ENCODE measurements at regions not wholly inside any gene's neighbourhood (a gene's known extent, or its start where the extent isn't known, plus 50 kb on each side); places are given as distances from the start of the nearest gene placed in this dataset.

- dilution Hi-C loops (cut with MboI; ENCODE audit: extremely low pct_ligation_motif_present, low sequenced_read_pairs): no loop called here
- TF ChIP-seq EZH2 (IDR thresholded peaks at IDR 0.05; ENCODE audit: low read length): no peak
- no peak for TF ChIP-seq CTCF (optimal IDR thresholded peaks at IDR 0.05 in 1 of 3, IDR thresholded peaks at IDR 0.05 in 1 of 3, conservative IDR thresholded peaks at IDR 0.05 in 1 of 3; ENCODE audit: extremely low read depth in 1 of 3, insufficient read depth in 2 of 3, low read length in 3 of 3)
- Histone ChIP-seq H3K79me2 (ENCODE audit: control insufficient read depth, insufficient read depth, low read length) (no peaks in the 10 kb centered on the region), H3K36me3 (ENCODE audit: control insufficient read depth in 2 of 2, extremely low read depth in 1 of 2, insufficient read depth in 2 of 2, low read length in 2 of 2) (no peaks in the 10 kb centered on the region), H3K9me1 (ENCODE audit: control insufficient read depth, extremely low read depth, insufficient read depth, low read length) (no peaks in the 10 kb centered on the region), H3K9me3 (ENCODE audit: control insufficient read depth, low read depth, low read length) (no peaks in the 10 kb centered on the region), H4K20me1 (ENCODE audit: control insufficient read depth, extremely low read depth, insufficient read depth, low read length) (no peaks in the 10 kb centered on the region), H2AFZ (ENCODE audit: control insufficient read depth, low read length) (no peak overlapping the region), H3K27ac (ENCODE audit: control insufficient read depth, insufficient read depth, low read length) (no peak overlapping the region), H3K4me2 (ENCODE audit: control insufficient read depth, extremely low read depth, insufficient read depth, low read depth, low read length) (no peak overlapping the region), H3K9ac (ENCODE audit: control insufficient read depth, extremely low read depth, insufficient read depth, low read length) (no peak overlapping the region), H3K27me3 (ENCODE audit: control insufficient read depth, extremely low read depth, insufficient read depth, low read length) (no peaks in the 10 kb centered on the region), H3K4me1 (ENCODE audit: control insufficient read depth, extremely low read depth, insufficient read depth, low read length) (no peaks in the 10 kb centered on the region), H3K4me3 (ENCODE audit: control insufficient read depth in 2 of 3, extremely low read depth in 1 of 3, insufficient read depth in 2 of 3, low read depth in 1 of 3, low read length in 3 of 3) (no peak overlapping the region)
- DNase-seq (ENCODE audit: low read depth, low spot score) (no peak), FAIRE-seq (no peak)
These were observed 293.0 kb upstream of the POT1 start for GRCh38 chr7:125222596-125222995.

GRCh38 chr7:125218076-125218475 lies 288.5 kb upstream of the POT1 start:
- Histone ChIP-seq H3K9me1 (ENCODE audit: control insufficient read depth, extremely low read depth, insufficient read depth, low read length) (no peaks in the 10 kb centered on the region), H3K9ac (ENCODE audit: control insufficient read depth, extremely low read depth, insufficient read depth, low read length) (no peak overlapping the region), H4K20me1 (ENCODE audit: control insufficient read depth, extremely low read depth, insufficient read depth, low read length) (no peaks in the 10 kb centered on the region), H3K4me1 (ENCODE audit: control insufficient read depth, extremely low read depth, insufficient read depth, low read length) (no peaks in the 10 kb centered on the region), H2AFZ (ENCODE audit: control insufficient read depth, low read length) (no peak overlapping the region), H3K4me2 (ENCODE audit: control insufficient read depth, extremely low read depth, insufficient read depth, low read depth, low read length) (no peak overlapping the region), H3K36me3 (ENCODE audit: control insufficient read depth in 2 of 2, extremely low read depth in 1 of 2, insufficient read depth in 2 of 2, low read length in 2 of 2) (no peaks in the 10 kb centered on the region), H3K4me3 (ENCODE audit: control insufficient read depth in 2 of 3, extremely low read depth in 1 of 3, insufficient read depth in 2 of 3, low read depth in 1 of 3, low read length in 3 of 3) (no peak overlapping the region), H3K9me3 (ENCODE audit: control insufficient read depth, low read depth, low read length) (no peaks in the 10 kb centered on the region), H3K27me3 (ENCODE audit: control insufficient read depth, extremely low read depth, insufficient read depth, low read length) (no peaks in the 10 kb centered on the region), H3K27ac (ENCODE audit: control insufficient read depth, insufficient read depth, low read length) (no peak overlapping the region), H3K79me2 (ENCODE audit: control insufficient read depth, insufficient read depth, low read length) (no peaks in the 10 kb centered on the region)
- DNase-seq (ENCODE audit: low read depth, low spot score) (no peak), FAIRE-seq (no peak)
- dilution Hi-C loops (cut with MboI; ENCODE audit: extremely low pct_ligation_motif_present, low sequenced_read_pairs): no loop called here
- TF ChIP-seq CTCF (optimal IDR thresholded peaks at IDR 0.05 in 1 of 3, IDR thresholded peaks at IDR 0.05 in 1 of 3, conservative IDR thresholded peaks at IDR 0.05 in 1 of 3; ENCODE audit: extremely low read depth in 1 of 3, insufficient read depth in 2 of 3, low read length in 3 of 3) (no peak), EZH2 (IDR thresholded peaks at IDR 0.05; ENCODE audit: low read length) (no peak)

Measured in keratinocyte (primary cell).